Head of caudate nucleus (tissue), 42 donors: ENCODE measurements at regions not wholly inside any gene's neighbourhood (a gene's known extent, or its start where the extent isn't known, plus 50 kb on each side); places are given as distances from the start of the nearest gene placed in this dataset.
A peak's percentile ranks its signal among the peaks of the same experiment; 100 is the strongest.
"Not testable (repeated sequence)": the region's sequence is repeated elsewhere in the genome, so short reads cannot be mapped to it uniquely, and the experiment has no call there.

Source experiments
- DNase-seq, 42 donors: peaks; one replicate each; pipeline versions ENCODE4 v3.0.0 to v3.0.0-alpha.2; 2020 to 2021; ENCODE audit warnings: mixed read lengths in 7 of 42
- intact Hi-C: fragments of 100-400 bp; cut with DNase I; formaldehyde crosslinking; loops from one replicate; pipeline ENCODE4 v1.15.0; 2022

DNA sequence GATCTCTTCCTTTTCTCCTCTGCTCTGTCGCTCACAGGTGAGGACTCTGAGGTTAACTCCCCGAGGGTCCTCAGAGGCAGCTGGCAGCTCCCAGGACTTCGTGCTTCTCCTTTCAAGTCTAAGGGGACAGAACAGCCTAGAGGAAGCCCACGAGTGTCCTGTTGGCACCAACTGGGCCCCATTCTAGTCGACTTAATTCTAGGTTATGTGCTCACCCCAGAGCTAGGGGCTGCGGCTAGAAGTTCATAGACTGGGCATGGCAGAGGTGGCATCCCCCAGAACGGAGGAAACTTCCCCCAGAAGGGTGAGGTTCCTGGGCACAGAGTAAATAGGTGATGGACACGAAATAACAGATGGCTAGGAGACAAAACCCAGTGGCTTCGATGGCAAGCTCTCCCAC lies 259.4 kb downstream of the TEX36 start:
- no peak for DNase-seq
- intact Hi-C loops, result no loop called here

GRCh38 chr10:125419831-125420230 lies 259.5 kb upstream of the CTBP2 start:
- intact Hi-C loops, result no loop called here
- DNase-seq, result no peak

DNA sequence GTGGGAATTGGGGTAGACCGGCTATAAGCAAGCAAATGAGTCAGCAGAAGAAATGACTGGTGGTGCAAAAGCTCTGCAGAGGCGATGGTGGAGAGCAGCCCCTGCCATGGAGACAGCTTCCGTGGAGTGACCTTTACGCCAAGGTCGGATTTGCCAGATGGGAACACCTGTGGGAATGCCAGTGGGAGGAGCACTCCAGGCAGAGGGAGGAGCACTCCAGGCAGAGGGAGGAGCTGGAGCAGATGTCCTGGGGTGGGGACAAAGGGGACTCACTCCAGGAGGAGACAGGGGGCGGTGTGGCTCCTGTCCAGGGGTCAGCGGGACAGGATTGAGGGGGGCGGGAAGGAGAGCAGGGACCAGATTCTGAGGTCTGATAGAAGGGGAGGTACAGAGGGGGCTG lies 258.8 kb upstream of the CTBP2 start:
- DNase-seq, result no peak
- intact Hi-C loops, result no loop called here

DNA sequence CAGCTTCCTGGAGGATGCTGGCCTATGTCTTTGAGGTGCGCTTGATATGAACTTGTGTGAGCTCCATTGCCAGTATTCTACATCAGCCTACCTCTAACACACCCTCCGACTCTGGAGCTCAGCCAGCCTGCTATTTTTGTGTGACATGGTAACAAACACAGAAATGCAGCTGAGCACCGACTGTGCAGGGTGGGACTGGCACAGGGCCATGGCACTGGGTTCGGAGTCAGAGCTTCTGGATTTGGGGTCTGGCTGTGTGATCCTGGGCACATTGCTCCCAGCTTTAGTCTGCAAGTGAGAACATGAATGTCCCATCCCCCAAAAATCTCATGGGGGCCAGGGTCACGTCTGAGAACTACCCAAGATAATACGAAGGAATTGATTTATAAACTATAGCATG lies 257.2 kb upstream of the CTBP2 start:
- intact Hi-C loops, result no loop called here
- no peak for DNase-seq

- intact Hi-C loops, result no loop called here
- no peak for DNase-seq
Observed at GRCh38 chr10:125415964-125416363, 255.6 kb upstream of the CTBP2 start.

DNA sequence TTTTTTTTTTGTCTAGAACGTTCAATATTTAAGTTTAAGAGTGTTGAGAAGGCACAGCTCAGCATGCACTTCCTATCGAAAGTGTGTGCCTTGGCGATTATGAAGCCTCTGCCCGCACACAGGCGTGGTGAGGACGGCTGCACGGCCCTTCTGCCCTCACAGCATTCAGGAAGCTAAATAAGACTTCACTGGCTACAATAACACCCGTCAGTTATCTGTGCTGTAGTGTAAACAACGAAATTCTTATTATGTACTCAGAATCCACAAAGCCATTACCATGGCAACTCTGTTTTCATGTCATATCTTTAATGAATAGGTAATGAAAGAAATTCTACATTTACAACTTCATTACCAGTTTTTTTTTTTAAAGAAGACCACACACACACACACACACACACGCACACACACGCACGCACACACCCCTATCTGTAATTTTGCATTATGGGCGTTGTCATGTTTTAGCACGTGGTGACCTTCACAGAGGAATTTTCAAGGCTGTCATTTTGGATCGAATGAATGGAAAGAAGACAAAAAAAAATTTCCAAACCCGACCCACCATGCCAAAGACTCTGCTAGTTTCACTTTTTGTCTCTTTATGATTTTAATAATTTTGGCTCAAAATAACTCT lies 254.8 kb upstream of the CTBP2 start:
- intact Hi-C loops, result no loop called here
- DNase-seq, result no peak

GRCh38 chr10:125411724-125412123 lies 251.4 kb upstream of the CTBP2 start:
- intact Hi-C loops, result no loop called here
- no peak for DNase-seq

DNA sequence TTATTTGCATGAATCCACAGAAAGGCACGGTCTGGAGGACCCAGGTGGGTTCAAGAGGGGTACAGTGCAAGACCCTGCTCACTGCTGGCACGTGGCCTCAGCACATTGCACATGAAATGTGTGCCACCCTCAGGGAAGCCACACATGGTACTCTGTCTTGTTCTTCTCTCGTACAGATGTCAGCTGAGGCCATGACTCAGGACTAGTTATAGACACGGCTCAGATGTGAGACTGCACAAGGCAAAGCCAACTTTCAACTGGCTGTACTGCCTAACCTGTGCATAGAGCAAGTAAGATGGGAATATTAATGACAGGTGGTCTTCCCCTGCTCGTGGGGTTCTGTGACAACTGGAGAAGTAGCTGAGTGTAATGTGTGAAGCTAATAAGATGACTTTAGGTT lies 249.4 kb upstream of the CTBP2 start:
- DNase-seq, result no peak
- intact Hi-C loops, result no loop called here

DNA sequence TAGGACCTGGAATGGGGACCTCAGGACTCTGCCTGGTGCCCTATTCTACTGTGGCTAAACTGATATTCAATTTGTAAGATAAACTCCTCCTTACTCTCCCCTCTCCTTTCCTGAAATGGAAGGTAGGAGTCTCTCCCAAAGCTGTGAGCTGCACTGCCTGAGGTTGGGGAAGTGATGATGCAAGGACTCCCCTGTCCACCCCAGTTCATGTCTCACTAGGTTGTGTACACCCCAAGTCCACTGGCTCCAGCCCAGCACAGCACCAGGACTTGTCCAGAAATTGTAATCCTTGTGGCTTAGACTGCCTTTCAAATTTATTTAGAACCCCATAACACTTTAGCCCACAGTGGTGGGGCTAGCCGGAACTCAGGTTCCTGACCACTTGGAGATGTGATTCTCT lies 247.2 kb upstream of the CTBP2 start:
- DNase-seq, result no peak
- intact Hi-C loops, result no loop called here

DNA sequence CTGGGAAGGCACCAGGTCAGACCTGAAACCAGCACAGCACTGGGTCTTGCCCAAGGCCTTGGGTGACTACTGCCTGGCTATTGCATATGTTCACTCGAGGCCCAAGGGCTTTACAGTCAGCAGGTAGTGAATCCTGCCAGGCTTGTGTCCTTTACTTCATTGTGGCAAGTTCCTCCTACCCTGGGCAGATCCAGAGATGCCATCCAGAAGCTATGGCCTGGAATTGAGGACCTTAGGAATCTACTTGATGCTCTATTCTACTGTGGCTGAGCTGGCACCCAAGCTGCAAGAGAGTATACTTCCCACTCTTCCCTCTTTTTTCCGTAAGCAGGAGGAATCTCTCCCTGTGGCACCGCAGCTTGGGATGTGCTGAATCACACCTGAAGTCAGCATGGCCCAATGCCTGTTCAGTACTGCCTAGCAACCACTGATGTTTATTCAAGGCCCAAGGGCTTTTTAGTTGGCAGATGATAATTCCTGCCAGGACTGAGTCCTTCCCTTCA lies 246.7 kb upstream of the CTBP2 start:
- DNase-seq, result no peak
- intact Hi-C loops, result no loop called here

GRCh38 chr10:125404902-125405301 lies 244.5 kb upstream of the CTBP2 start:
- DNase-seq, result not testable (repeated sequence)

DNA sequence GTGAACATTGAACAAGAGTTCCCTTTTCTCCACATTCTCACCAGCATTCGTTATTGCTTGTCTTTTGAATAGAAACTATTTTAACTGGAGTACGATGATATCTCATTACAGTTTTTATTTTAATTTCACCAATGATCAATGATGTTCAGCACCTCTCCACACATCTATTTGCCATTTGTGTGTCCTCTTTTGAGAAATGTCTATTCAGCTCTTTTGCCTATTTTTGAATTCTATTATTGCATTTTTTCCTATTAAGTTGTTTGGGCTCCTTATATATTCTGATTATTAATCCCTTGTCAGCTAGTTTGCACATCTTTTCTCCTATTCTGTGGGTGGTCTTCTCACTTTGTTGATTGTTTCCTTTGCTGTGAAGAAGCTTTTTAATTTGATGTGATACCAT lies 241.1 kb upstream of the CTBP2 start:
- intact Hi-C loops, result no loop called here
- DNase-seq, result no peak

More at GRCh38 chr10:125404902-125405301, 244.5 kb upstream of the CTBP2 start:
- intact Hi-C loops, result not testable (repeated sequence)

GRCh38 chr10:125399289-125399688 lies 238.9 kb upstream of the CTBP2 start:
- DNase-seq, result no peak
- intact Hi-C loops, result no loop called here

DNA sequence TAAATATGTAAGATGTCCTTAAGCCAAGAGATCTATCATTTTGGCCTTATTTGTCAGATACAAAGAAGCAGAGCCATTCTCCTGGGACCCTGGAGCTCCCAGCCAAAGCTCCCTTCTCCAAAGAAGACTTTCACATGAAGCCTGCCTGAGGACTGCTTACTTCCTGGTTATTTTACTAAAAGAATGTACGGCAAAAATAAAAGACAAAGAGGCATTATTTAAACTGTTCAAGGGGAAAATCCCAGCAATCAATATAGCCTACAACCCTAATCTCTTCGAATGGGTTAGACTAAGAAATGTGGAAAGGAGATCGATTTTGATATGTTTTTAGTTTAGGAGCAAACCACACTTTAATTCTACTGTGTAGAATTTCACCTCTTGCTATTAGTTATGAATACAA lies 237.9 kb upstream of the CTBP2 start:
- intact Hi-C loops, result no loop called here
- DNase-seq, result no peak

GRCh38 chr10:125397608-125398007 lies 237.2 kb upstream of the CTBP2 start:
- intact Hi-C loops, result no loop called here
- DNase-seq, result no peak

DNA sequence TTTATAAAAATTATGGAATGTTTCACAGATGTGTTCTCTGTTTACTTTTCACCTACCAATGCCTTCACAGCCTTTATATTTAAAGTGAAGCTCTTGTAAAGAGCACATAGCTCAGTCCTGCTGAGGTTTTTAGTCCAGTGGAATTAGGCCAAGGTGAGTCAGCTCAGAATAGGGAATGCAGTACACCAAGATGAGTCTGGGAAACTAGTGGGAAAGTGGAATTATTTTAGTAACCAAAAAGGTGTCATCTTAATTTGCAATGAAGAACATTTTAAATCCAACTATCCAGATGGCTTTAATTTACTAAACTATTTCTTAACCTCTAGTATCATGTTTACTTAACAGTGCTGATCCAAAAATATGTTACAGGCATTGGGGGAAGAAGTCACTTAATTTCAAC lies 236.3 kb upstream of the CTBP2 start:
- intact Hi-C loops, result no loop called here

GRCh38 chr10:125392609-125393008 lies 232.2 kb upstream of the CTBP2 start:
- intact Hi-C loops, result no loop called here
- no peak for DNase-seq

More for the DNA sequence above, 236.3 kb upstream of the CTBP2 start:
- DNase-seq, result no peak

GRCh38 chr10:125392154-125392553 lies 231.8 kb upstream of the CTBP2 start:
- DNase-seq, result no peak
- intact Hi-C loops, result no loop called here

- intact Hi-C loops, result no loop called here
- DNase-seq, result no peak
Observed at GRCh38 chr10:125389648-125390047, 229.3 kb upstream of the CTBP2 start.

GRCh38 chr10:125379592-125379991 lies 219.2 kb upstream of the CTBP2 start:
- intact Hi-C loops, result no loop called here

DNA sequence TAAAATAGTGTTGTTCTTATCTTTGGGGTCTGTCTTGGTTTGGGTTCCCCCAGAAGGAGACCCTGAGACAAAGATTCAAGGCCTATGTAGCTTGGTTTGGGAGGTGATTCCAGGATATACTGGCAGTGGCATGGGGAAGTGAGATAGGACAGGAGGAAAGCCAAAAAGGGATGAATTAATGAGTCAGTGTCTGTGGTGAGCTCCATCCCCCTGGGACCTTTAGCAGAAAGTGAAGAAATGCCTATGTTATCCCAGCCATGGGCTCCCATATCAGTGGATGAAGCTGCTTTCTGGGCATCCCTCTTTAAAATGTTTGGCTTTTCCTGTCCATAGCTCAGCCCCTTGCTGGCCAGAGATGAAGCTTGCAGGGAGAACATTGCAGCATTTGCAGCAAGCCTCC lies 217.0 kb upstream of the CTBP2 start:
- intact Hi-C loops, result no loop called here
- DNase-seq, result no peak

More at GRCh38 chr10:125379592-125379991, 219.2 kb upstream of the CTBP2 start:
- no peak for DNase-seq

GRCh38 chr10:125375210-125375609 lies 214.8 kb upstream of the CTBP2 start:
- intact Hi-C loops, result no loop called here
- peak in 3 of 42 donors; percentile 5 to 10 (median 9) for DNase-seq
